Right kidney (tissue), 1 donor: ENCODE measurements at regions not wholly inside any gene's neighbourhood (a gene's known extent, or its start where the extent isn't known, plus 50 kb on each side); places are given as distances from the start of the nearest gene placed in this dataset.
"Not testable (repeated sequence)": the region's sequence is repeated elsewhere in the genome, so short reads cannot be mapped to it uniquely, and the experiment has no call there.

ENCODE experiments used
- DNase-seq: peaks from one replicate; pipeline ENCODE4 v3.0.0-alpha.2; 2016

DNA sequence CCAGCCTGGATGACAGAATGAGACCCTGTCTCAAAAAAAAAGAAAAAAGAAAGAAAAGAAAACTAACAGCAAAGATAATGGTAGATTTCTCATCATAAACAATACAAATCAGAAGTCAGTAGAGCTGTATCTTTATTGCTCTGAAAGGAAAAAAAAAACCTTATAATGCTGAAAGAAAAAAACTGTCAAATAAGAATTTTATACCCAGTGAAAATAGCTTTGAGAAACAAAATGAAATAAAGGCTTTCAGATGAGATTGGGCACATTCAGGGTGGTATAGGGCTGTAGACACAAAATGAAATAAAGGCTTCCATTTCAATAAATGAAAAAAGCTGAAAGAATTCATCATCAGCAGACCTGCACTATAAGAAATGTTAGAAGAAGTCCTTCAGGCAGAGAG lies 105.0 kb upstream of the FOXN3 start:
- no peak for DNase-seq

DNA sequence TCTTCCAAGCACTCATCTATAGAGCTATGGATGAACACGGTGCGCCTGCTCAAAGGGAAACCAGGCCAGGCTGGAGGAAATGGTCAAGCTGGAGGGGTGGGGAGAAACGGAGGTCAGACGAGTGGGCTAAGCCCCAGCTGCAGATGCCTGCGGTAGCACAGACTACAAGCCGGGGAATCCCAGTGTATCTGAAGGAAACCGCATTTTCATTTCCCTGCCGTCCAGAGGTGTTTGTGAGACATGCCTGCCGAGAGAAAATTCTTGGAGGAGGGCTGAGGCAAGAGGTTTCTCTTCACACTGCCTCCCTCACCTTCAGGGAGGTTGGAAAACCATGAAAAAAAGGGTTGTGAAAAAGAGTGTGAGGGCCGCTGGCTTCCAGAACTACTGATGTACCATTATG lies 102.0 kb upstream of the FOXN3 start:
- no peak for DNase-seq

GRCh38 chr14:89516173-89516572 lies 99.1 kb upstream of the FOXN3 start:
- no peak for DNase-seq

- DNase-seq, result no peak
Observed at GRCh38 chr14:89514601-89515000, 97.6 kb upstream of the FOXN3 start.

GRCh38 chr14:89509891-89510290 lies 92.9 kb upstream of the FOXN3 start:
- no peak for DNase-seq

- no peak for DNase-seq
Observed at GRCh38 chr14:89508863-89509262, 91.8 kb upstream of the FOXN3 start.

- no peak for DNase-seq
Observed at GRCh38 chr14:89507926-89508460, 91.0 kb upstream of the FOXN3 start.

- DNase-seq, result no peak
Observed at GRCh38 chr14:89507521-89507920, 90.5 kb upstream of the FOXN3 start.

DNA sequence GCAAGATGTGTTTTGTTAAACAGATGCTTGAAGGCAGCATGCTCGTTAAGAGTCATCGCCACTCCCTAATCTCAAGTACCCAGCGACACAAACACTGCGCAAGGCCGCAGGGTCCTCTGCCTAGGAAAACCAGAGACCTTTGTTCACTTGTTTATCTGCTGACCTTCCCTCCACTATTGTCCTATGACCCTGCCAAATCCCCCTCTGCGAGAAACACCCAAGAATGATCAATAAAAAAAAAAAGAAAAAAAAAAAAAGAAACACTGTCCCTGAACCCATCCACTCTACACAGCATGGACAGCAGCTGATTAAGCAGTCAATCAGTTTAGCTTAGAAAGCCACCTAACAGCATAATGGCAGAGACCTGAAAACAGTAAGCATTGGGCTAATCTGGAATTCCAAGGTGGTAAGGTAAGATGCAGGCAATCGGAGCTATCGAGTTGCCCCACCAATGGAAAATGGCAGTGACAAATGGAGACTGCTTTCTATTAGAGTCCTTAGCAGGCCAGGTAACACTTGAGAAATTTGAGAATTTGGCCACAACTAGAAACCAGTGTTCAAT lies 89.9 kb upstream of the FOXN3 start:
- not testable (repeated sequence) for DNase-seq

- DNase-seq, result no peak
Observed at GRCh38 chr14:89504602-89505313, 87.7 kb upstream of the FOXN3 start.

GRCh38 chr14:89504091-89504490 lies 87.1 kb upstream of the FOXN3 start:
- DNase-seq, result no peak

DNA sequence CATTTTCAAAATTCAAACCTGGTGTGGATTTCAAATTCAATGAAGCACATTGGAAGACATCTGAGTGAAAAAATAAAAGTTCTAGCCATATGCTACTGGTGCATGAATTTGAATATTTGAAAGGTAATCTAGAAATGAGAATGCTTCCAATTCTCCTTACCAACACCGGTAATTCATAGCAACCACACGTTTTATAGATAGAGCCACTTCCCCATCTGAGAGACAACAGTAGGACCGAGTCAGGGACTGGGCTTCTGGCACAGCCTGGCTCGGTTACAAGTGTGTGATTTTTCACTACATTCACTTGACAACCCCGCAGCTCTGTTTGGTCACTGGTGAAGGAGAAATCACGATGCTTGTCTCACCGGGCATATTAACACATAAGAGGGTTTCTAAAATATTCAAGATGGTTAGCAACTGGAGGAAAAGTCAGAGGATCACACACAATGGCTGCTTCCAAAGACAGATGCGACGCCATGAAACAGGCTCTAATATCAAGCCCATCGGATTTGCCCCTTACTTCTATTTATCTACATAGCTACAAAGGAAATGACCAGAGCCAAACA lies 86.5 kb upstream of the FOXN3 start:
- DNase-seq, result no peak

- DNase-seq, result no peak
Observed at GRCh38 chr14:89502966-89503365, 85.9 kb upstream of the FOXN3 start.

DNA sequence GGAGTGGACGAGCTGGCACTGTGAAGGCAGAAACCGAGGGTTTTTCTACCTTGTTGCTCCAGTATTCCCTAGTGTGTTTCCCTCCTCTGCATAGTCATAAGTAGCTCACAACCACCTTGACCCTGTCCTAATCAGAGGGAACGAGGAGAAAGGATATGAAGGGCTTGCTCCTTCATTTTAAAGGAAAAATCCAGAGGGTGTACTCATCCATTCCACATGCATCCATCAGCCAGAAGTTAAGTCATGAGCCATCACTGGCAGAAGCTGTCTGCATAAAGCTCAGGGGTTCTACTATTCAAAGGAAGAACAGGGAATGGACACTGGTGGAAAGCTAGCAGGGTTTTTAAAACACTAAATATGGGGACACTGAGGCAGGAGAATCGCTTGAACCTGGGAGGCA lies 84.3 kb upstream of the FOXN3 start:
- no peak for DNase-seq

- no peak for DNase-seq
Observed at GRCh38 chr14:89500303-89500702, 83.3 kb upstream of the FOXN3 start.

GRCh38 chr14:89498878-89499277 lies 81.8 kb upstream of the FOXN3 start:
- DNase-seq, result no peak

DNA sequence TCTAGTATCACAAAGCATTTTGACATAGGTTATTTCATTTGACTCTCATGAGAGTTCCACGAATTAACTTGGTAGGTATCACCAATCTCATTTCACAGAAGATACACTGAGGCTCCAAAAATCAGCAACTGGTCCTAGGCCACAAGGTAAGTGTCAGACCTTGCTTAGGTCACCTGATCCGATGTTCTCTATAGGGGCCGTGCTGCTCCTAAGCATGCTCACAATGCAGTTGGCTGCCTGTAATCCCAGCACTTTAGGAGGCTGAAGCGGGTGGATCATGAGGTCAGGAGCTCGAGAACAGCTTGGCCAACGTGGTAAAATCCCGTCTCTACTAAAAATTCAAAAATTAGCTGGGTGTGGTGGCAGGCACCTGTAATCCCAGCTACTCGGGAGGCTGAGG lies 78.7 kb upstream of the FOXN3 start:
- DNase-seq, result no peak

- DNase-seq, result peak; percentile 16
Observed at GRCh38 chr14:89493877-89494634, 77.0 kb upstream of the FOXN3 start.

GRCh38 chr14:89493406-89493805 lies 76.4 kb upstream of the FOXN3 start:
- no peak for DNase-seq

DNA sequence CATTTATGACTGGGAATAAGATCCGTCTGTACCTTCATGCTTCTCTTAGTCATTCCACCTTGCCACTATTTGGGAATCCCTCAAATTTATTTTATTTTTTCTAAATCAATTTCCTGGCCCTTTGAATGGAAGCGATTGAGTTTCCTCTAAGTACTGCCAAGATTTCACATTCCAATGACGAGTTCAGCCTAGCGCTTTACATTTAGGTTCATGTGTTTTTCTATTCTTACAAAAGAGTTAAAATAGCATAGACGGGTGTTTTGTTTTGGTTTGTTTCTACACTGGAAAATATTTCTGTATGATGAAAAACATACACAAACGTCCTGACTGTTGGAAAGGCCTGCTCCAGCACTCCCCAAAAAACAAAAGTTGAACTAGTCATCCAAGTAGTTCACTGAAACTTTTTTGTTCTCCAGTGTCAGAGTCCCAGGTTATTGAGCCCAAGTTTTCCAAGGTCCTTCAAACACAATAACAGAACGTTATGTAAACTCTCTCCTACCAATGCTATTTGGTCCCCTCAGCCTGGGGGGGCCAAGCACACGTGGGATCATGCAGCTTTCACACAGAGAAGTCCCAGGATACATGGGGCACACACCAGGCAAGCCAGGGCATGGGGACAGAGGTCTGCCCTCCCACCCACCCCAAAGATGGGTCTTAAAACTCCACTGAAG lies 74.8 kb upstream of the FOXN3 start:
- no peak for DNase-seq

GRCh38 chr14:89490466-89490865 lies 73.4 kb upstream of the FOXN3 start:
- DNase-seq, result no peak

DNA sequence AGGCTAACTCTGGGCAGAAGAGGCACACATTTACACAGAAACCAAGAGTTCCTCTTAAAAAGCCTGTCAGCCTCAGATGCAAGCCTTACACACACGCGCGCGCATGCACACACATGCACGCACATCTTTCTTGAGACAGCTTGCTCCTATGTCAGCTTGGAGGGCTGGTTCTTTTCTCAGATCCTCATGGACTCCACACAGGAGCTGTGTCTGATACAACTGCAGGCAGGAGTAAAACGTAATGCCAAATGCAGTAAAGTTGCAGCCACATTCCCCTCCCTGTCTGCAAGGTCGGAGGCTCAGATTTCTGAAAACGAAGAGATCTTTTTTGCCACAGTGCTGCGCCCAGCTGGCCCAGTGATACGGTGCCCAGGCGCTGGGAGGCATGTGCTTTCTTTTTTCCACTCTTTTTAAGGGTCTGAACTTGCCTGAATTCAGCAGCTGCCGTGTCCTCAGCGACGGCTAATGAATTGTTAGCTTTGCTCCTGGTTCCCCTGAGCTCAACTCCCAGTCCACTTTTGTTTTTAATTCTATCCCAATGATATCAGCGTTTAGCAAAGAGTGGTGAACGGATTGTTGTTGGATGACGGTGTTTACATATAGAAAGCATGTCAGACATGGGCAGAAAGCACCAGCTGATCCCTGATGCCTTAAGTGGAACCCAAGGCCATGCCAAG lies 72.9 kb upstream of the FOXN3 start:
- DNase-seq, result peak; percentile 37
